ENCODE measurements at regions not wholly inside any gene's neighbourhood (a gene's known extent, or its start where the extent isn't known, plus 50 kb on each side); places are given as distances from the start of the nearest gene placed in this dataset.

DNA sequence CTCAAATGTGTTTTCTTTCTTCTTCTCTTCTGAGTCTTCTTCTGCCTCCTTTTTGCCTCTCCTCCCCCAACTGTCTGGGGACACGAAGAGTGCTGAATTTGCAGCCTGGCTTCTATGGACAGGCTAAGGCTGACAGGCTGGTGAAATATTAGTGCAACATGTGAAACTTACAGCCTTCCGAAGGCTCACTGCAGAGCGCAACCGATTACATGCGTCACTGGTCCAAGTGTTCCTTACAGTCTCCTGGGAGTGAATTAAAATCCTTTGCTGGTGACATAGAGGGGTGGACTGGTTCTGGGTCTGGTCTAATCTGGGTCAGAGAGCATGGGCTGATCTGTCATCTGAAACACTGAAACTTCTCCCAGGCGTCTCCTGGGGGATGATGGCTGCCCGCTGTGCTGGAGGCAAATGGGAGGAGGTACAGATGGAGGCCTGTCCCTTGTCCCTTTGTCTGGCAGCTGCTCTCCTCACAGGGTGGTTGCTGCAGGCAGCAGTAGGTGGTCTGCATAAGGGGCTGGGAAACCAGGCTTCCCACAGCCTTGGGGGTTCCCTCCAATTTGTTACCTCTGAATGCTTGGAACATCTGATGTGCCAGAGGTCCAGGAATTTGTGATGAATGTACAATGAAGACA is 143.8 kb upstream of the BMPER start:
- TF ChIP-seq, protein P1, sequence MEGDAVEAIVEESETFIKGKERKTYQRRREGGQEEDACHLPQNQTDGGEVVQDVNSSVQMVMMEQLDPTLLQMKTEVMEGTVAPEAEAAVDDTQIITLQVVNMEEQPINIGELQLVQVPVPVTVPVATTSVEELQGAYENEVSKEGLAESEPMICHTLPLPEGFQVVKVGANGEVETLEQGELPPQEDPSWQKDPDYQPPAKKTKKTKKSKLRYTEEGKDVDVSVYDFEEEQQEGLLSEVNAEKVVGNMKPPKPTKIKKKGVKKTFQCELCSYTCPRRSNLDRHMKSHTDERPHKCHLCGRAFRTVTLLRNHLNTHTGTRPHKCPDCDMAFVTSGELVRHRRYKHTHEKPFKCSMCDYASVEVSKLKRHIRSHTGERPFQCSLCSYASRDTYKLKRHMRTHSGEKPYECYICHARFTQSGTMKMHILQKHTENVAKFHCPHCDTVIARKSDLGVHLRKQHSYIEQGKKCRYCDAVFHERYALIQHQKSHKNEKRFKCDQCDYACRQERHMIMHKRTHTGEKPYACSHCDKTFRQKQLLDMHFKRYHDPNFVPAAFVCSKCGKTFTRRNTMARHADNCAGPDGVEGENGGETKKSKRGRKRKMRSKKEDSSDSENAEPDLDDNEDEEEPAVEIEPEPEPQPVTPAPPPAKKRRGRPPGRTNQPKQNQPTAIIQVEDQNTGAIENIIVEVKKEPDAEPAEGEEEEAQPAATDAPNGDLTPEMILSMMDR (IDR thresholded peaks at IDR 0.05), result no peak
- TF ChIP-seq POLR2A (IDR thresholded peaks at IDR 0.05) (no peak), POLR2AphosphoS5 (IDR thresholded peaks at IDR 0.05) (no peak), EP300 (IDR thresholded peaks at IDR 0.05) (no peak)

Data from upper lobe of left lung (tissue), 4 donors.